NB4 (cell line): ENCODE measurements at regions not wholly inside any gene's neighbourhood (a gene's known extent, or its start where the extent isn't known, plus 50 kb on each side); places are given as distances from the start of the nearest gene placed in this dataset.

Experiments used
- DNase-seq: peaks from one replicate; pipeline ENCODE4 v3.0.0; 2010; ENCODE audit warnings: low read depth
- H3K4me3 ChIP-seq: one replicate; pipeline ENCODE4 v1.5.1; 2011; ENCODE audit warnings: mild to moderate bottlenecking, low read depth, low read length, moderate library complexity
- MYC ChIP-seq: IDR thresholded peaks from 2 replicates; pipeline ENCODE4 v1.6.1; 2011; ENCODE audit warnings: low read depth, low read length
- POLR2A ChIP-seq: IDR thresholded peaks from 2 replicates; pipeline ENCODE4 v1.6.1; 2011; ENCODE audit warnings: mild to moderate bottlenecking; ENCODE audit not compliant: insufficient read length; ENCODE audit errors: extremely low read depth
- TF ChIP-seq, protein P1 (sequence below): IDR thresholded peaks from one replicate; pipeline ENCODE4 v1.5.1; 2012; ENCODE audit warnings: low read depth, low read length
- TF ChIP-seq, protein P2 (sequence below): IDR thresholded peaks from 2 replicates; pipeline ENCODE4 v1.6.1; 2011; ENCODE audit warnings: low read depth, low read length

- no peak for DNase-seq
- H3K4me3 ChIP-seq, result no peak overlapping the region
- TF ChIP-seq, protein P1, sequence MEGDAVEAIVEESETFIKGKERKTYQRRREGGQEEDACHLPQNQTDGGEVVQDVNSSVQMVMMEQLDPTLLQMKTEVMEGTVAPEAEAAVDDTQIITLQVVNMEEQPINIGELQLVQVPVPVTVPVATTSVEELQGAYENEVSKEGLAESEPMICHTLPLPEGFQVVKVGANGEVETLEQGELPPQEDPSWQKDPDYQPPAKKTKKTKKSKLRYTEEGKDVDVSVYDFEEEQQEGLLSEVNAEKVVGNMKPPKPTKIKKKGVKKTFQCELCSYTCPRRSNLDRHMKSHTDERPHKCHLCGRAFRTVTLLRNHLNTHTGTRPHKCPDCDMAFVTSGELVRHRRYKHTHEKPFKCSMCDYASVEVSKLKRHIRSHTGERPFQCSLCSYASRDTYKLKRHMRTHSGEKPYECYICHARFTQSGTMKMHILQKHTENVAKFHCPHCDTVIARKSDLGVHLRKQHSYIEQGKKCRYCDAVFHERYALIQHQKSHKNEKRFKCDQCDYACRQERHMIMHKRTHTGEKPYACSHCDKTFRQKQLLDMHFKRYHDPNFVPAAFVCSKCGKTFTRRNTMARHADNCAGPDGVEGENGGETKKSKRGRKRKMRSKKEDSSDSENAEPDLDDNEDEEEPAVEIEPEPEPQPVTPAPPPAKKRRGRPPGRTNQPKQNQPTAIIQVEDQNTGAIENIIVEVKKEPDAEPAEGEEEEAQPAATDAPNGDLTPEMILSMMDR, result no peak
- TF ChIP-seq, protein P2, sequence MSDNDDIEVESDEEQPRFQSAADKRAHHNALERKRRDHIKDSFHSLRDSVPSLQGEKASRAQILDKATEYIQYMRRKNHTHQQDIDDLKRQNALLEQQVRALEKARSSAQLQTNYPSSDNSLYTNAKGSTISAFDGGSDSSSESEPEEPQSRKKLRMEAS, result no peak
- TF ChIP-seq MYC, result no peak
Measured at GRCh38 chr6:133594652-133595110, 294.2 kb upstream of the TCF21 start.

DNA sequence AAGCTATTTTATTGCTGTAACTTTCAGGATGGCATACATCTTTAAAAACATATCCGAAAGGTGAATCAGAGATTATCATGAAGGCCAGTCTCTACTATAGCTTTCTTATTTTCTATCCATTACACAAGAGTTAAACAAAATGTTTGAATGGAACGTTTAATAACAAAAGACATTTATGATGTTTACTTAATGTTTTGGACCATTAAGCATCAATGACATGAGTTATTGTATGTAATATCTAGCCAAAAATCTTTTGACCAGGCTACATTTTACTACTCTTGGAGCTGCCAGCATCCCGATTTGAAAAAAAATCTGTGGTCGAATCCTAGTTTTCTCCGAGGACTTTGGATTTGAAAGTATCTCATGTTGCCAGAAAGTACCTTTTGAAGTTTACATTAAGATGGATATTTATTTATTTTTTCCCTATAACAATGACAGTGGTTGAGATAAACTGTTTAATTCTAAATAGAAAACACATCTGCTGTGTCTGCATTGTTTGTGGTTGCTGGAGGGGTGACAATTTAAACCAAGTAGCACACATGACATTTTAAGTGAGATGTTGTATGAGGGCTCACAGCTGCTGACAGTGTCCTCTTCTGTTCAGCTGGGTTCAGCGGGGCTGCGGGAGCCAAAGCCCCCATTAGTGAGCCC is 293.7 kb upstream of the TCF21 start:
- H3K4me3 ChIP-seq, result no peak overlapping the region
- DNase-seq, result no peak
- TF ChIP-seq, protein P2, result no peak
- TF ChIP-seq MYC, result no peak
- TF ChIP-seq, protein P1, result no peak
- TF ChIP-seq POLR2A, result no peak

- H3K4me3 ChIP-seq, result no peak overlapping the region
- DNase-seq, result no peak
- TF ChIP-seq, protein P1, result no peak
- TF ChIP-seq POLR2A, result no peak
- TF ChIP-seq, protein P2, result no peak
- no peak for TF ChIP-seq MYC
Measured at GRCh38 chr6:133606852-133607251, 282.1 kb upstream of the TCF21 start.

GRCh38 chr6:133608620-133609019 is 280.3 kb upstream of the TCF21 start:
- DNase-seq, result no peak
- TF ChIP-seq, protein P2, result no peak
- TF ChIP-seq MYC (no peak), POLR2A (no peak)
- TF ChIP-seq, protein P1, result no peak
- H3K4me3 ChIP-seq, result no peak overlapping the region

- DNase-seq, result no peak
- H3K4me3 ChIP-seq, result no peak overlapping the region
- TF ChIP-seq, protein P2, result no peak
- TF ChIP-seq MYC, result no peak
- TF ChIP-seq, protein P1, result no peak
Measured at GRCh38 chr6:133609415-133610226, 279.3 kb upstream of the TCF21 start.
